ENCODE measurements at regions not wholly inside any gene's neighbourhood (a gene's known extent, or its start where the extent isn't known, plus 50 kb on each side); places are given as distances from the start of the nearest gene placed in this dataset.

GRCh38 chr11:13857828-13858227 is 104.7 kb upstream of the SPON1 start:
- TF ChIP-seq CTCF (IDR thresholded peaks at IDR 0.05): no peak
- TF ChIP-seq POLR2A (IDR thresholded peaks at IDR 0.05): no peak

Measured in esophagus squamous epithelium (tissue), 4 donors.